Skeletal muscle cell (primary cell): ENCODE measurements at regions not wholly inside any gene's neighbourhood (a gene's known extent, or its start where the extent isn't known, plus 50 kb on each side); places are given as distances from the start of the nearest gene placed in this dataset.

Experiments used
- DNase-seq: peaks from one replicate; pipeline ENCODE4 v3.0.0-alpha.2; 2010; ENCODE audit warnings: low read depth
- H3K4me3 ChIP-seq: 2 replicates; pipeline ENCODE4 v1.5.1; 2011; ENCODE audit warnings: low read depth, mild to moderate bottlenecking, control low read depth, low read length, moderate library complexity

- H3K4me3 ChIP-seq = no peak overlapping the region
- peak; percentile 73 for DNase-seq
Observed at GRCh38 chr3:184659797-184660301, 52.0 kb downstream of the MAGEF1 start.

GRCh38 chr3:184658223-184658928, 53.5 kb downstream of the MAGEF1 start:
- H3K4me3 ChIP-seq = no peak overlapping the region
- no peak for DNase-seq

- DNase-seq = peak; percentile 88
- no peak overlapping the region for H3K4me3 ChIP-seq
Observed at GRCh38 chr3:184656829-184657681, 54.8 kb downstream of the MAGEF1 start.

GRCh38 chr3:184656458-184656828, 55.4 kb downstream of the MAGEF1 start:
- DNase-seq = no peak
- H3K4me3 ChIP-seq = no peak overlapping the region

- DNase-seq = no peak
Observed at GRCh38 chr3:184655597-184655996, 56.3 kb downstream of the MAGEF1 start.

GRCh38 chr3:184654375-184654774, 57.5 kb downstream of the MAGEF1 start:
- H3K4me3 ChIP-seq = no peak overlapping the region
- no peak for DNase-seq

More at GRCh38 chr3:184655597-184655996, 56.3 kb downstream of the MAGEF1 start:
- no peak overlapping the region for H3K4me3 ChIP-seq

- H3K4me3 ChIP-seq = no peak overlapping the region
- DNase-seq = no peak
Observed at GRCh38 chr3:184652465-184652864, 59.4 kb downstream of the MAGEF1 start.

- no peak for DNase-seq
- no peak overlapping the region for H3K4me3 ChIP-seq
Observed at GRCh38 chr3:184651904-184652303, 60.0 kb downstream of the MAGEF1 start.

- DNase-seq = no peak
- H3K4me3 ChIP-seq = no peak overlapping the region
Observed at GRCh38 chr3:184648636-184649035, 63.2 kb downstream of the MAGEF1 start.

GRCh38 chr3:184647405-184647936, 64.4 kb downstream of the MAGEF1 start:
- no peak for DNase-seq
- no peak overlapping the region for H3K4me3 ChIP-seq

- no peak overlapping the region for H3K4me3 ChIP-seq
- DNase-seq = no peak
Observed at GRCh38 chr3:184645336-184645735, 66.5 kb downstream of the MAGEF1 start.

- no peak for DNase-seq
- no peak overlapping the region for H3K4me3 ChIP-seq
Observed at GRCh38 chr3:184643442-184643841, 68.4 kb downstream of the MAGEF1 start.

GRCh38 chr3:184642631-184643285, 69.1 kb downstream of the MAGEF1 start:
- H3K4me3 ChIP-seq = no peak overlapping the region
- DNase-seq = no peak

GRCh38 chr3:184641430-184641829, 70.4 kb downstream of the MAGEF1 start:
- no peak for DNase-seq
- H3K4me3 ChIP-seq = no peak overlapping the region

GRCh38 chr3:184639351-184639750, 72.5 kb downstream of the MAGEF1 start:
- no peak overlapping the region for H3K4me3 ChIP-seq
- DNase-seq = no peak

- no peak for DNase-seq
- no peak overlapping the region for H3K4me3 ChIP-seq
Observed at GRCh38 chr3:184637705-184638104, 74.2 kb downstream of the MAGEF1 start.

GRCh38 chr3:184636741-184637316, 75.0 kb downstream of the MAGEF1 start:
- DNase-seq = peak; percentile 56
- H3K4me3 ChIP-seq = no peak overlapping the region

- DNase-seq = no peak
- H3K4me3 ChIP-seq = no peak overlapping the region
Observed at GRCh38 chr3:184635774-184636173, 74.2 kb downstream of the EPHB3 start.

- DNase-seq = no peak
- no peak overlapping the region for H3K4me3 ChIP-seq
Observed at GRCh38 chr3:184635126-184635525, 73.5 kb downstream of the EPHB3 start.

- no peak for DNase-seq
- H3K4me3 ChIP-seq = no peak overlapping the region
Observed at GRCh38 chr3:184633237-184633579, 71.6 kb downstream of the EPHB3 start.
